Trophoblast cell (in vitro differentiated cells and primary cell): ENCODE measurements at regions not wholly inside any gene's neighbourhood (a gene's known extent, or its start where the extent isn't known, plus 50 kb on each side); places are given as distances from the start of the nearest gene placed in this dataset.
"Not testable (repeated sequence)": the region's sequence is repeated elsewhere in the genome, so short reads cannot be mapped to it uniquely, and the experiment has no call there.

Experiments used
- DNase-seq, 2 donors: peaks; one replicate each; pipeline ENCODE4 v3.0.0-alpha.2; 2016
- H2AFZ ChIP-seq: 2 replicates; pipeline ENCODE4 v1.6.1; 2013; ENCODE audit warnings: low read length, moderate library complexity, mild to moderate bottlenecking; ENCODE audit not compliant: insufficient read depth, poor library complexity
- H2AK5ac ChIP-seq: 2 replicates; pipeline ENCODE4 v1.6.1; 2013; ENCODE audit warnings: mild to moderate bottlenecking, low read length
- H2BK120ac ChIP-seq: 2 replicates; pipeline ENCODE4 v1.6.1; 2013; ENCODE audit warnings: low read length, mild to moderate bottlenecking, moderate library complexity; ENCODE audit not compliant: insufficient read depth, poor library complexity
- H2BK12ac ChIP-seq: 2 replicates; pipeline ENCODE4 v1.6.1; 2013; ENCODE audit warnings: mild to moderate bottlenecking, low read length, moderate library complexity
- H2BK5ac ChIP-seq: 2 replicates; pipeline ENCODE4 v1.6.1; 2013; ENCODE audit warnings: low read length, low read depth, moderate library complexity, mild to moderate bottlenecking; ENCODE audit not compliant: poor library complexity
- H3K14ac ChIP-seq: 2 replicates; pipeline ENCODE4 v1.6.1; 2013; ENCODE audit warnings: mild to moderate bottlenecking, low read length
- H3K18ac ChIP-seq: 2 replicates; pipeline ENCODE4 v1.6.1; 2013; ENCODE audit warnings: mild to moderate bottlenecking, low read length
- H3K23ac ChIP-seq: 2 replicates; pipeline ENCODE4 v1.6.1; 2013; ENCODE audit warnings: low read length
- H3K27ac ChIP-seq: 2 replicates; pipeline ENCODE4 v1.5.1; 2013; ENCODE audit warnings: low read depth, mild to moderate bottlenecking, inconsistent platforms, low read length, moderate library complexity
- H3K27me3 ChIP-seq: 2 replicates; pipeline ENCODE4 v1.6.1; 2013; ENCODE audit warnings: inconsistent platforms, mild to moderate bottlenecking, low read length, moderate library complexity; ENCODE audit not compliant: insufficient read depth
- H3K36me3 ChIP-seq, 2 experiments: 1 replicate in 1 of 2; 2 replicates in 1 of 2; pipeline ENCODE4 v1.6.1; 2013; ENCODE audit warnings: low read length in 2 of 2, mild to moderate bottlenecking in 2 of 2, moderate library complexity in 1 of 2; ENCODE audit not compliant: insufficient read depth in 2 of 2, control insufficient read depth in 1 of 2
- H3K4ac ChIP-seq: 2 replicates; pipeline ENCODE4 v1.6.1; 2013; ENCODE audit warnings: low read depth, mild to moderate bottlenecking, low read length, moderate library complexity
- H3K4me1 ChIP-seq, 2 experiments: 1 replicate in 1 of 2; 2 replicates in 1 of 2; pipeline ENCODE4 v1.6.1; 2013; ENCODE audit warnings: low read length in 2 of 2, mild to moderate bottlenecking in 2 of 2, moderate library complexity in 1 of 2; ENCODE audit not compliant: insufficient read depth in 2 of 2, control insufficient read depth in 1 of 2
- H3K4me2 ChIP-seq: 2 replicates; pipeline ENCODE4 v1.6.1; 2013; ENCODE audit warnings: inconsistent platforms, mild to moderate bottlenecking, low read length, moderate library complexity
- H3K4me3 ChIP-seq: 2 replicates; pipeline ENCODE4 v1.5.1; 2013; ENCODE audit warnings: mild to moderate bottlenecking, low read depth, low read length, inconsistent platforms
- H3K79me1 ChIP-seq: one replicate; pipeline ENCODE4 v1.6.1; 2013; ENCODE audit warnings: low read length
- H3K79me2 ChIP-seq: 2 replicates; pipeline ENCODE4 v1.6.1; 2013; ENCODE audit warnings: low read length, mild to moderate bottlenecking; ENCODE audit not compliant: control insufficient read depth, insufficient read depth, poor library complexity
- H3K9ac ChIP-seq: 2 replicates; pipeline ENCODE4 v1.6.1; 2013; ENCODE audit warnings: mild to moderate bottlenecking, low read length
- H3K9me3 ChIP-seq: 2 replicates; pipeline ENCODE4 v1.6.1; 2013; ENCODE audit warnings: low read depth, mild to moderate bottlenecking, control low read depth, inconsistent platforms, low read length; ENCODE audit not compliant: insufficient read depth
- H4K12ac ChIP-seq: 2 replicates; pipeline ENCODE4 v1.6.1; 2013; ENCODE audit warnings: low read depth, mild to moderate bottlenecking, low read length, moderate library complexity
- H4K8ac ChIP-seq: 2 replicates; pipeline ENCODE4 v1.6.1; 2013; ENCODE audit warnings: low read depth, mild to moderate bottlenecking, low read length, moderate library complexity
- H4K91ac ChIP-seq: one replicate; pipeline ENCODE4 v1.6.1; 2013; ENCODE audit warnings: low read depth, mild to moderate bottlenecking, low read length, moderate library complexity
- WGBS: extraction: QIAGEN DNeasy Blood & Tissue Kit; methylation state at CpG from one replicate; pipeline ENCODE4 v1.1.7; 2013; ENCODE audit warnings: missing lambda C conversion rate; ENCODE audit not compliant: insufficient read length, insufficient coverage; ENCODE audit errors: extremely low coverage; 5-methylcytosine and 5-hydroxymethylcytosine counted together

DNA sequence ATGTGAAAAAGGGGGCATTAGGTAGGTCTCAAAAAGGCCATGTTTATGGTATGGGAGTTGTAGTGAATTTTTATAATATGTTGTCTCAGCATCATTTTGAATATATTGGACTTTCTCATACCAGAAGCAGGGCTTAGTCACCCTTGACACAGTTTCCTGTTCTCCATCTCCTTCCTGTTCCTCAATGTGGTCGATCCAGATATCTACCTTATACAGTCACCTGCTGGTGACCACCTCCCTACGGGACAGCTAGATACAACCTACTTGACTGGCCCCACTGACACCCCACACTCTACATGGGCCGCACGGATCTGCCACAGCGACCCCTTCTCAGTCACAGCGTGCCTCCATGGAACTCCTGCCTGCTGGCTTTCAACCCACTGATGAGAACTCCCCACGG, 193.5 kb upstream of the ATP6AP2 start:
- not testable (repeated sequence) for H2AFZ ChIP-seq, H4K91ac ChIP-seq, H3K79me2 ChIP-seq, H2BK120ac ChIP-seq, H2AK5ac ChIP-seq, H3K4me2 ChIP-seq, H3K27me3 ChIP-seq, H3K14ac ChIP-seq, DNase-seq, H3K27ac ChIP-seq, H4K12ac ChIP-seq, H3K4ac ChIP-seq, H3K36me3 ChIP-seq, H2BK12ac ChIP-seq, H3K9me3 ChIP-seq, H3K79me1 ChIP-seq, H3K23ac ChIP-seq, H4K8ac ChIP-seq, H3K4me1 ChIP-seq, H2BK5ac ChIP-seq, H3K18ac ChIP-seq, H3K9ac ChIP-seq, H3K4me3 ChIP-seq
- no CpG with 5 or more reads among the region's 7 CpGs for WGBS

GRCh38 chrX:40385682-40386081, 195.1 kb upstream of the ATP6AP2 start:
- Histone ChIP-seq H3K9me3 (no peaks in the 10 kb centered on the region), H3K4ac (no peak overlapping the region), H3K79me2 (no peaks in the 10 kb centered on the region), H2AFZ (no peak overlapping the region), H3K18ac (no peak overlapping the region), H3K4me1 (no peaks in the 10 kb centered on the region), H2AK5ac (no peak overlapping the region), H4K12ac (no peak overlapping the region), H3K23ac (no peak overlapping the region), H2BK120ac (no peak overlapping the region), H3K27ac (no peak overlapping the region), H2BK12ac (no peak overlapping the region), H4K8ac (no peak overlapping the region), H3K4me2 (no peak overlapping the region), H2BK5ac (no peak overlapping the region), H3K27me3 (no peaks in the 10 kb centered on the region), H4K91ac (no peak overlapping the region), H3K4me3 (no peak overlapping the region), H3K9ac (no peak overlapping the region), H3K14ac (no peak overlapping the region), H3K36me3 (no peaks in the 10 kb centered on the region), H3K79me1 (no peaks in the 10 kb centered on the region)
- no CpG with 5 or more reads among the region's 3 CpGs for WGBS
- DNase-seq: no peak

DNA sequence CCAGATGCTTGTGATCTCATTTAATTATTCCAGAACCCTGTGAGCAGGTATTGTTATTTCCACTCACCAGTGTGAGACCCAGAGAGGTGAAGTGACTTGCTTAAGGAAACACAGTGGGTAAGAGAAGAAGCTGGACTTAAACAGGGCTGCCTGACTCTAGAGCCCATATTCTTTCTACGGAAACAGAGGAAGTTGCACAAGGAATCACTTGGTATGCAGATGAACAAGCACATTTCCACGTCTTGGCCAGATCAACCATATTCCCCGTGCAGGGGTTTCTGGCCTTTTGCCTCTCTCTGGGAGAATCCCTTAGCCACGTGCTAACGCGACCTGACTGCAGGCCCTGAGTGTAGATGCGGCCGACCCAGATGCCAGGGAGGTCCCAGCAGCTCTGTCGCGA, 195.5 kb upstream of the ATP6AP2 start:
- H4K8ac ChIP-seq: no peak overlapping the region
- no peak overlapping the region for H3K9ac ChIP-seq
- no peaks in the 10 kb centered on the region for H3K36me3 ChIP-seq
- H3K27ac ChIP-seq: no peak overlapping the region
- H3K18ac ChIP-seq: no peak overlapping the region
- no peak overlapping the region for H2BK12ac ChIP-seq
- no CpG with 5 or more reads among the region's 10 CpGs for WGBS
- no peaks in the 10 kb centered on the region for H3K4me1 ChIP-seq
- H3K23ac ChIP-seq: no peak overlapping the region
- H3K4ac ChIP-seq: no peak overlapping the region
- no peak overlapping the region for H2BK5ac ChIP-seq
- no peak overlapping the region for H4K91ac ChIP-seq
- H3K79me1 ChIP-seq: no peaks in the 10 kb centered on the region
- no peaks in the 10 kb centered on the region for H3K27me3 ChIP-seq
- DNase-seq: no peak
- no peaks in the 10 kb centered on the region for H3K79me2 ChIP-seq
- H3K4me3 ChIP-seq: no peak overlapping the region
- no peaks in the 10 kb centered on the region for H3K9me3 ChIP-seq
- H2AFZ ChIP-seq: no peak overlapping the region
- H4K12ac ChIP-seq: no peak overlapping the region
- H2BK120ac ChIP-seq: no peak overlapping the region
- H3K14ac ChIP-seq: no peak overlapping the region
- H2AK5ac ChIP-seq: no peak overlapping the region
- no peak overlapping the region for H3K4me2 ChIP-seq

DNA sequence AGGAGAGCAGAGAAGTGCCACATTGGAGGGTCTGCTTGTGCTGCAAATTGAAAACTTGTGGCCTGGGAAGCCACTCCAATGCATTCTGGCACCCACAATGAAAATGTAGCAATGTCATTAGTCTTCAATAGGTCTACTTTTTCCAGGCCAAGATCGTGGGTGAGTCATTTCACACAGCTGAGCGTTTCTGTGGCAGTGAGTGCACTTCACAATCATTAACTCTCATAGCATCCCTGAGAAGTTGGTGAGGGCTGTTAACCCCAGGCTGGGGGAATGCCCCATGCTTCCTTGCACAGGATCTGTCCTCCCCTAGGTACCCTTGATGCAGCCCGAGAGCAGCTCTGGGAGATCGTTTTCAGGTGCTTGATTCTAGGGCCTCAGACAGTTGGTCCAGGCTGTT, 196.8 kb upstream of the ATP6AP2 start:
- Histone ChIP-seq H3K4ac (no peak overlapping the region), H3K27me3 (no peaks in the 10 kb centered on the region), H3K18ac (no peak overlapping the region), H3K4me1 (no peaks in the 10 kb centered on the region), H3K9me3 (no peaks in the 10 kb centered on the region), H4K8ac (no peak overlapping the region), H3K4me3 (no peak overlapping the region), H3K9ac (no peak overlapping the region), H4K91ac (no peak overlapping the region), H2AK5ac (no peak overlapping the region), H3K23ac (no peak overlapping the region), H3K79me2 (no peaks in the 10 kb centered on the region), H3K14ac (no peak overlapping the region), H2BK12ac (no peak overlapping the region), H3K79me1 (no peaks in the 10 kb centered on the region), H2AFZ (no peak overlapping the region), H3K27ac (no peak overlapping the region), H4K12ac (no peak overlapping the region), H2BK120ac (no peak overlapping the region), H2BK5ac (no peak overlapping the region), H3K4me2 (no peak overlapping the region), H3K36me3 (no peaks in the 10 kb centered on the region)
- WGBS: no CpG with 5 or more reads among the region's 4 CpGs
- DNase-seq: no peak
